ENCODE measurements at regions not wholly inside any gene's neighbourhood (a gene's known extent, or its start where the extent isn't known, plus 50 kb on each side); places are given as distances from the start of the nearest gene placed in this dataset.
"Not testable (repeated sequence)": the region's sequence is repeated elsewhere in the genome, so short reads cannot be mapped to it uniquely, and the experiment has no call there.

DNA sequence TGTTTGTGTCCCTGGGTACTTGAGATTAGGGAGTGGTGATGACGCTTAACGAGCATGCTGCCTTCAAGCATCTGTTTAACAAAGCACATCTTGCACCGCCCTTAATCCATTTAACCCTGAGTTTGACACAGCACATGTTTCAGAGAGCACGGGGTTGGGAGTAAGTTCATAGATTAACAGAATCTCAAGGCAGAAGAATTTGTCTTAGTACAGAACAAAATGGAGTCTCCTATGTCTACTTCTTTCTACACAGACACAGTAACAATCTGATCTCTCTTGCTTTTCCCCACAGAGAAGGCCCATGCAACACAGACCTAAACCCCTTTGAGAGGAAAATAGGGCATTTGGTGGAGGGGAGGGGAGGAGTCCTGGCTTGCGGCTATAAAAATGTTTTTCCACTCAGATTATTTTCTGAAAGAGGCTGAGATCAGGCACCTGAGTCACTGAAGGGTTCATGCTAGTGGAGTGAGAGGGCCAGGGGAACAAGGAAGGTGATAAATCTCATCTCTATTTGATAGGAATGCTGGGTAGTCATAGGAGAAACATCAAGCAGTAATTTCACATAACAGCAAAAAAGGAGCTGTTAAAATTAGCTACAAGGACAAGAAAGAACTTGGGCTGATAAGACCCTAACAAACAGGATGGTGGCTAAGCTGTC, 136.9 kb downstream of the OR2B2 start:
- TF ChIP-seq, protein P1, sequence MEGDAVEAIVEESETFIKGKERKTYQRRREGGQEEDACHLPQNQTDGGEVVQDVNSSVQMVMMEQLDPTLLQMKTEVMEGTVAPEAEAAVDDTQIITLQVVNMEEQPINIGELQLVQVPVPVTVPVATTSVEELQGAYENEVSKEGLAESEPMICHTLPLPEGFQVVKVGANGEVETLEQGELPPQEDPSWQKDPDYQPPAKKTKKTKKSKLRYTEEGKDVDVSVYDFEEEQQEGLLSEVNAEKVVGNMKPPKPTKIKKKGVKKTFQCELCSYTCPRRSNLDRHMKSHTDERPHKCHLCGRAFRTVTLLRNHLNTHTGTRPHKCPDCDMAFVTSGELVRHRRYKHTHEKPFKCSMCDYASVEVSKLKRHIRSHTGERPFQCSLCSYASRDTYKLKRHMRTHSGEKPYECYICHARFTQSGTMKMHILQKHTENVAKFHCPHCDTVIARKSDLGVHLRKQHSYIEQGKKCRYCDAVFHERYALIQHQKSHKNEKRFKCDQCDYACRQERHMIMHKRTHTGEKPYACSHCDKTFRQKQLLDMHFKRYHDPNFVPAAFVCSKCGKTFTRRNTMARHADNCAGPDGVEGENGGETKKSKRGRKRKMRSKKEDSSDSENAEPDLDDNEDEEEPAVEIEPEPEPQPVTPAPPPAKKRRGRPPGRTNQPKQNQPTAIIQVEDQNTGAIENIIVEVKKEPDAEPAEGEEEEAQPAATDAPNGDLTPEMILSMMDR (IDR thresholded peaks at IDR 0.05), result not testable (repeated sequence)
- not testable (repeated sequence) for TF ChIP-seq POLR2A (IDR thresholded peaks at IDR 0.05)

All from uterus (tissue), 2 donors.